ENCODE measurements at regions not wholly inside any gene's neighbourhood (a gene's known extent, or its start where the extent isn't known, plus 50 kb on each side); places are given as distances from the start of the nearest gene placed in this dataset.
"Not testable (repeated sequence)": the region's sequence is repeated elsewhere in the genome, so short reads cannot be mapped to it uniquely, and the experiment has no call there.

GRCh38 chr1:31511848-31512615 lies 64.3 kb upstream of the TINAGL1 start:
- DNase-seq (ENCODE audit: low read depth) = no peak
- no peak for TF ChIP-seq CTCF (IDR thresholded peaks at IDR 0.05; ENCODE audit: low read length, missing control alignments)
- no peak overlapping the region for H3K4me3 ChIP-seq (replicated peaks; ENCODE audit: low read depth, low read length)

GRCh38 chr1:31514117-31514516 lies 62.2 kb upstream of the TINAGL1 start:
- H3K4me3 ChIP-seq (replicated peaks; ENCODE audit: low read depth, low read length) = no peak overlapping the region
- no peak for TF ChIP-seq CTCF (IDR thresholded peaks at IDR 0.05; ENCODE audit: low read length, missing control alignments)
- no peak for DNase-seq (ENCODE audit: low read depth)

GRCh38 chr1:31515056-31515775 lies 61.1 kb upstream of the TINAGL1 start:
- H3K4me3 ChIP-seq (replicated peaks; ENCODE audit: low read depth, low read length) = no peak overlapping the region
- TF ChIP-seq CTCF (IDR thresholded peaks at IDR 0.05; ENCODE audit: low read length, missing control alignments) = no peak
- no peak for DNase-seq (ENCODE audit: low read depth)

GRCh38 chr1:31515936-31516335 lies 60.4 kb upstream of the TINAGL1 start:
- no peak for DNase-seq (ENCODE audit: low read depth)
- no peak for TF ChIP-seq CTCF (IDR thresholded peaks at IDR 0.05; ENCODE audit: low read length, missing control alignments)

GRCh38 chr1:31517301-31517700 lies 59.0 kb upstream of the TINAGL1 start:
- no peak for TF ChIP-seq CTCF (IDR thresholded peaks at IDR 0.05; ENCODE audit: low read length, missing control alignments)

More at GRCh38 chr1:31515936-31516335, 60.4 kb upstream of the TINAGL1 start:
- H3K4me3 ChIP-seq (replicated peaks; ENCODE audit: low read depth, low read length) = no peak overlapping the region

GRCh38 chr1:31517986-31518385 lies 58.3 kb upstream of the TINAGL1 start:
- not testable (repeated sequence) for DNase-seq (ENCODE audit: low read depth); H3K4me3 ChIP-seq (replicated peaks; ENCODE audit: low read depth, low read length)

More at GRCh38 chr1:31517301-31517700, 59.0 kb upstream of the TINAGL1 start:
- no peak overlapping the region for H3K4me3 ChIP-seq (replicated peaks; ENCODE audit: low read depth, low read length)
- no peak for DNase-seq (ENCODE audit: low read depth)

GRCh38 chr1:31521761-31522555 lies 54.4 kb upstream of the TINAGL1 start:
- no peak overlapping the region for H3K4me3 ChIP-seq (replicated peaks; ENCODE audit: low read depth, low read length)
- DNase-seq (ENCODE audit: low read depth) = no peak
- TF ChIP-seq CTCF (IDR thresholded peaks at IDR 0.05; ENCODE audit: low read length, missing control alignments) = no peak
